ENCODE measurements at regions not wholly inside any gene's neighbourhood (a gene's known extent, or its start where the extent isn't known, plus 50 kb on each side); places are given as distances from the start of the nearest gene placed in this dataset.

- Histone ChIP-seq H3K9me3 (ENCODE audit: low read depth, low read length) (no peaks in the 10 kb centered on the region), H4K20me1 (ENCODE audit: insufficient read depth, low read length) (no peaks in the 10 kb centered on the region), H3K79me2 (ENCODE audit: insufficient read depth, low read length) (no peaks in the 10 kb centered on the region), H2AFZ (ENCODE audit: low read length) (no peak overlapping the region), H3K27me3 (ENCODE audit: insufficient read depth, low read length) (no peaks in the 10 kb centered on the region), H3K4me1 (ENCODE audit: insufficient read depth, low read length) (no peaks in the 10 kb centered on the region), H3K4me2 (ENCODE audit: insufficient read depth, low read length) (no peak overlapping the region), H3K27ac (ENCODE audit: low read depth, low read length) (no peak overlapping the region), H3K4me3 (ENCODE audit: insufficient read depth, low read length) (no peak overlapping the region), H3K36me3 (ENCODE audit: insufficient read depth, low read length) (no peaks in the 10 kb centered on the region)
- no peak for DNase-seq (ENCODE audit: insufficient read length, low spot score, missing footprints)
- TF ChIP-seq CTCF (IDR thresholded peaks at IDR 0.05; ENCODE audit: extremely low read depth, low read depth, low read length) = no peak
These were observed 399.5 kb downstream of the LMO4 start for GRCh38 chr1:87728169-87728568.

GRCh38 chr1:87730274-87731216, 401.9 kb downstream of the LMO4 start:
- Histone ChIP-seq H3K27me3 (ENCODE audit: insufficient read depth, low read length) (no peaks in the 10 kb centered on the region), H3K27ac (ENCODE audit: low read depth, low read length) (no peak overlapping the region), H3K4me2 (ENCODE audit: insufficient read depth, low read length) (no peak overlapping the region), H4K20me1 (ENCODE audit: insufficient read depth, low read length) (no peaks in the 10 kb centered on the region), H3K4me1 (ENCODE audit: insufficient read depth, low read length) (no peaks in the 10 kb centered on the region), H3K9me3 (ENCODE audit: low read depth, low read length) (no peaks in the 10 kb centered on the region), H3K4me3 (ENCODE audit: insufficient read depth, low read length) (no peak overlapping the region), H2AFZ (ENCODE audit: low read length) (peak overlapping the region; percentile 37), H3K79me2 (ENCODE audit: insufficient read depth, low read length) (no peaks in the 10 kb centered on the region), H3K36me3 (ENCODE audit: insufficient read depth, low read length) (no peaks in the 10 kb centered on the region)
- no peak for DNase-seq (ENCODE audit: insufficient read length, low spot score, missing footprints)
- no peak for TF ChIP-seq CTCF (IDR thresholded peaks at IDR 0.05; ENCODE audit: extremely low read depth, low read depth, low read length)

DNA sequence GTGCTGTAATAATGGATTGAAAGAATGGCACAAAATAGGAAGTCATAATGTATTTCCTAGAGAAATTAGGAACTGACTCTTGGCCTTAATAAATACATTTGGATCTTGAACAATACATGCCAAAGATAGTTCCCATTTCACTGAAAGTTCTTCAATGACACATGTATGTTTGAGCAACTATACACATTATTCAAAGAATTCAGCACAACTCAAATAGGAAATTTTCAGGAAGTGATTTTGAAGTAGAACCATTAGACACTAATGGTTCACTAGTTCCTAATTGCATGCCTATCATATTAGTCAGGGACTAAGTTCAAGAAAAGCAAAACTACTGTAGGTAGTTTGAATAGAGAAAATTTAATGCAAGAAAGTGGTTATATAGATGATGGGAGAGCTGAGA, 404.7 kb downstream of the LMO4 start:
- Histone ChIP-seq H3K4me1 (ENCODE audit: insufficient read depth, low read length) (no peaks in the 10 kb centered on the region), H3K4me2 (ENCODE audit: insufficient read depth, low read length) (no peak overlapping the region), H3K79me2 (ENCODE audit: insufficient read depth, low read length) (no peaks in the 10 kb centered on the region), H3K9me3 (ENCODE audit: low read depth, low read length) (no peaks in the 10 kb centered on the region), H3K36me3 (ENCODE audit: insufficient read depth, low read length) (no peaks in the 10 kb centered on the region), H4K20me1 (ENCODE audit: insufficient read depth, low read length) (no peaks in the 10 kb centered on the region), H3K4me3 (ENCODE audit: insufficient read depth, low read length) (no peak overlapping the region), H2AFZ (ENCODE audit: low read length) (no peak overlapping the region), H3K27me3 (ENCODE audit: insufficient read depth, low read length) (no peaks in the 10 kb centered on the region), H3K27ac (ENCODE audit: low read depth, low read length) (no peak overlapping the region)
- no peak for TF ChIP-seq CTCF (IDR thresholded peaks at IDR 0.05; ENCODE audit: extremely low read depth, low read depth, low read length)
- no peak for DNase-seq (ENCODE audit: insufficient read length, low spot score, missing footprints)

- no peaks in the 10 kb centered on the region for H3K27me3 ChIP-seq (ENCODE audit: insufficient read depth, low read length)
- H3K9me3 ChIP-seq (ENCODE audit: low read depth, low read length) = no peaks in the 10 kb centered on the region
- no peak for DNase-seq (ENCODE audit: insufficient read length, low spot score, missing footprints)
- no peaks in the 10 kb centered on the region for H4K20me1 ChIP-seq (ENCODE audit: insufficient read depth, low read length)
- no peak for TF ChIP-seq CTCF (IDR thresholded peaks at IDR 0.05; ENCODE audit: extremely low read depth, low read depth, low read length)
- H3K79me2 ChIP-seq (ENCODE audit: insufficient read depth, low read length) = no peaks in the 10 kb centered on the region
- H3K27ac ChIP-seq (ENCODE audit: low read depth, low read length) = no peak overlapping the region
- H2AFZ ChIP-seq (ENCODE audit: low read length) = no peak overlapping the region
- no peaks in the 10 kb centered on the region for H3K36me3 ChIP-seq (ENCODE audit: insufficient read depth, low read length)
- no peaks in the 10 kb centered on the region for H3K4me1 ChIP-seq (ENCODE audit: insufficient read depth, low read length)
- H3K4me2 ChIP-seq (ENCODE audit: insufficient read depth, low read length) = no peak overlapping the region
- no peak overlapping the region for H3K4me3 ChIP-seq (ENCODE audit: insufficient read depth, low read length)
These were observed 407.1 kb downstream of the LMO4 start for GRCh38 chr1:87735750-87736149.

All from osteoblast (primary cell).